ENCODE measurements at regions not wholly inside any gene's neighbourhood (a gene's known extent, or its start where the extent isn't known, plus 50 kb on each side); places are given as distances from the start of the nearest gene placed in this dataset.

DNA sequence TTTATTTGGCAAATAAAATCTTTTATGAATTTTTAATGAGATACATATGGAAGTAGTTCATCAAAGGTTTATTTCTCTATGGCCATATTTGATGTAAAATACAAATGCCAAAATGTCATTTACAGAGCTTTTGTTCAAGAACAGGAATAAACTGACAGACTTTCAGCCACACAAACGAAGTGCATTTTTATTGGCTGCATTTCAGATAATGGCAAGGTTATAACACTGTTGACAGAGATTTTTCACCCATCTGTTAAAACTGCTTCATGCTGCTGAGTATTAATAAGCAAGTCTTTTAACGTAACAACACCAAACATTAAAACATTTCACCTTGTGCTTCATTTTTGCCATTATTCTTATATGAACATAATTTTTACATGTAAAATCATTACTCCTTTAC is 254.4 kb downstream of the ANKRD7 start:
- Histone ChIP-seq H4K20me1 (ENCODE audit: insufficient read depth, low read length) (no peaks in the 10 kb centered on the region), H3K4me2 (ENCODE audit: low read length) (no peak overlapping the region), H3K79me2 (ENCODE audit: low read length) (no peaks in the 10 kb centered on the region), H2AFZ (ENCODE audit: low read depth, low read length) (no peak overlapping the region), H3K27ac (ENCODE audit: low read length) (no peak overlapping the region), H3K27me3 (ENCODE audit: low read depth, low read length) (no peaks in the 10 kb centered on the region), H3K36me3 (replicated peaks; ENCODE audit: low read depth, low read length) (peaks cover 3% of the 10 kb centered on the region), H3K9ac (ENCODE audit: low read length) (no peak overlapping the region), H3K4me3 (ENCODE audit: low read length) (no peak overlapping the region), H3K9me3 (ENCODE audit: insufficient read depth, low read length) (peaks cover 11% of the 10 kb centered on the region; the same call in 1 of the 2 replicates), H3K4me1 (ENCODE audit: low read length) (no peaks in the 10 kb centered on the region)
- TF ChIP-seq, protein P1, sequence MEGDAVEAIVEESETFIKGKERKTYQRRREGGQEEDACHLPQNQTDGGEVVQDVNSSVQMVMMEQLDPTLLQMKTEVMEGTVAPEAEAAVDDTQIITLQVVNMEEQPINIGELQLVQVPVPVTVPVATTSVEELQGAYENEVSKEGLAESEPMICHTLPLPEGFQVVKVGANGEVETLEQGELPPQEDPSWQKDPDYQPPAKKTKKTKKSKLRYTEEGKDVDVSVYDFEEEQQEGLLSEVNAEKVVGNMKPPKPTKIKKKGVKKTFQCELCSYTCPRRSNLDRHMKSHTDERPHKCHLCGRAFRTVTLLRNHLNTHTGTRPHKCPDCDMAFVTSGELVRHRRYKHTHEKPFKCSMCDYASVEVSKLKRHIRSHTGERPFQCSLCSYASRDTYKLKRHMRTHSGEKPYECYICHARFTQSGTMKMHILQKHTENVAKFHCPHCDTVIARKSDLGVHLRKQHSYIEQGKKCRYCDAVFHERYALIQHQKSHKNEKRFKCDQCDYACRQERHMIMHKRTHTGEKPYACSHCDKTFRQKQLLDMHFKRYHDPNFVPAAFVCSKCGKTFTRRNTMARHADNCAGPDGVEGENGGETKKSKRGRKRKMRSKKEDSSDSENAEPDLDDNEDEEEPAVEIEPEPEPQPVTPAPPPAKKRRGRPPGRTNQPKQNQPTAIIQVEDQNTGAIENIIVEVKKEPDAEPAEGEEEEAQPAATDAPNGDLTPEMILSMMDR (IDR thresholded peaks at IDR 0.05; ENCODE audit: low read depth, low read length) = no peak
- TF ChIP-seq EZH2phosphoT487 (IDR thresholded peaks at IDR 0.05; ENCODE audit: low read depth) = no peak

- no peak overlapping the region for H3K4me3 ChIP-seq (ENCODE audit: low read length)
- no peak for TF ChIP-seq EZH2phosphoT487 (IDR thresholded peaks at IDR 0.05; ENCODE audit: low read depth)
- TF ChIP-seq, protein P1 (IDR thresholded peaks at IDR 0.05; ENCODE audit: low read depth, low read length) = no peak
- H3K4me2 ChIP-seq (ENCODE audit: low read length) = no peak overlapping the region
These were observed 268.0 kb downstream of the ANKRD7 start for GRCh38 chr7:118492466-118492865.

GRCh38 chr7:118496138-118496644 is 271.7 kb downstream of the ANKRD7 start:
- H3K9me3 ChIP-seq (ENCODE audit: insufficient read depth, low read length) = no peaks in the 10 kb centered on the region
- H3K79me2 ChIP-seq (ENCODE audit: low read length) = no peaks in the 10 kb centered on the region
- H3K4me3 ChIP-seq (ENCODE audit: low read length) = no peak overlapping the region
- H4K20me1 ChIP-seq (ENCODE audit: insufficient read depth, low read length) = no peaks in the 10 kb centered on the region
- H3K9ac ChIP-seq (ENCODE audit: low read length) = no peak overlapping the region
- H2AFZ ChIP-seq (ENCODE audit: low read depth, low read length) = no peak overlapping the region
- H3K36me3 ChIP-seq (replicated peaks; ENCODE audit: low read depth, low read length) = no peaks in the 10 kb centered on the region
- TF ChIP-seq, protein P1 (IDR thresholded peaks at IDR 0.05; ENCODE audit: low read depth, low read length) = no peak
- no peak for TF ChIP-seq EZH2phosphoT487 (IDR thresholded peaks at IDR 0.05; ENCODE audit: low read depth)
- H3K4me2 ChIP-seq (ENCODE audit: low read length) = no peak overlapping the region
- no peaks in the 10 kb centered on the region for H3K27me3 ChIP-seq (ENCODE audit: low read depth, low read length)
- no peak overlapping the region for H3K27ac ChIP-seq (ENCODE audit: low read length)
- no peaks in the 10 kb centered on the region for H3K4me1 ChIP-seq (ENCODE audit: low read length)

More at GRCh38 chr7:118492466-118492865, 268.0 kb downstream of the ANKRD7 start:
- Histone ChIP-seq H4K20me1 (ENCODE audit: insufficient read depth, low read length) (no peaks in the 10 kb centered on the region), H3K9me3 (ENCODE audit: insufficient read depth, low read length) (no peaks in the 10 kb centered on the region), H3K4me1 (ENCODE audit: low read length) (no peaks in the 10 kb centered on the region), H2AFZ (ENCODE audit: low read depth, low read length) (no peak overlapping the region), H3K27me3 (ENCODE audit: low read depth, low read length) (no peaks in the 10 kb centered on the region), H3K9ac (ENCODE audit: low read length) (no peak overlapping the region), H3K36me3 (replicated peaks; ENCODE audit: low read depth, low read length) (no peaks in the 10 kb centered on the region), H3K79me2 (ENCODE audit: low read length) (no peaks in the 10 kb centered on the region), H3K27ac (ENCODE audit: low read length) (no peak overlapping the region)

DNA sequence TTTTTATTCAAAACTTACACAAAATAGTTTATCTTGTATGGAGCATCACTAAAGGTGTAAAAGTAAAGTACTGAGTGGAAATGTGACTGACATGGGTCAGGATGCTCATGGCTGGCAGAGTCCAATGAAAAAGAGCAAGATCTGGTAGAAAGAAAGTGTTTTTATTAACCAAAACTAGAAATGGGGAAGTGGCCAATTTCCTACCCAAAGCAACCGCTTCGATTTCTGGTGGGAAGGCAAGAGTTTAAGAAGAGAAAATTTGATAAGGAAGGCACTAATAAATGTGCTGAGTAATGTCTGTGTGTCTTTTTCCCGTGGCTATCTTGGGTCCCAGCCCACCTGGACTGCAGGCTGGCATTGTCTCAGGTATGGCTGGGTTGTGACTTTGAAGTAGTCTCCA is 277.7 kb downstream of the ANKRD7 start:
- H2AFZ ChIP-seq (ENCODE audit: low read depth, low read length) = no peak overlapping the region
- peaks cover 8% of the 10 kb centered on the region for H3K4me1 ChIP-seq (ENCODE audit: low read length)
- H4K20me1 ChIP-seq (ENCODE audit: insufficient read depth, low read length) = no peaks in the 10 kb centered on the region
- TF ChIP-seq EZH2phosphoT487 (IDR thresholded peaks at IDR 0.05; ENCODE audit: low read depth) = no peak
- TF ChIP-seq, protein P1 (IDR thresholded peaks at IDR 0.05; ENCODE audit: low read depth, low read length) = no peak
- H3K27me3 ChIP-seq (ENCODE audit: low read depth, low read length) = no peaks in the 10 kb centered on the region
- H3K36me3 ChIP-seq (replicated peaks; ENCODE audit: low read depth, low read length) = no peaks in the 10 kb centered on the region
- peak overlapping the region; percentile 37 for H3K4me2 ChIP-seq (ENCODE audit: low read length)
- no peaks in the 10 kb centered on the region for H3K79me2 ChIP-seq (ENCODE audit: low read length)
- no peak overlapping the region for H3K27ac ChIP-seq (ENCODE audit: low read length)
- H3K9me3 ChIP-seq (ENCODE audit: insufficient read depth, low read length) = no peaks in the 10 kb centered on the region
- no peak overlapping the region for H3K4me3 ChIP-seq (ENCODE audit: low read length)
- no peak overlapping the region for H3K9ac ChIP-seq (ENCODE audit: low read length)

Data from OCI-LY3 (cell line).